Glutamatergic neuron (in vitro differentiated cells): ENCODE measurements at regions not wholly inside any gene's neighbourhood (a gene's known extent, or its start where the extent isn't known, plus 50 kb on each side); places are given as distances from the start of the nearest gene placed in this dataset.
A peak's percentile ranks its signal among the peaks of the same experiment; 100 is the strongest.

Source experiments
- DNase-seq: peaks from one replicate; pipeline ENCODE4 v3.0.0; 2022
- H3K27ac Mint-ChIP-seq: one replicate; pipeline ENCODE4 v1.8.0; 2020; ENCODE audit warnings: mild to moderate bottlenecking, mixed read lengths, inconsistent platforms; ENCODE audit not compliant: unreplicated experiment
- H3K27me3 Mint-ChIP-seq: one replicate; pipeline ENCODE4 v1.8.0; 2020; ENCODE audit warnings: mild to moderate bottlenecking, moderate library complexity, mixed read lengths, inconsistent platforms; ENCODE audit not compliant: unreplicated experiment
- H3K36me3 Mint-ChIP-seq: one replicate; pipeline ENCODE4 v1.8.0; 2020; ENCODE audit warnings: mild to moderate bottlenecking, mixed read lengths, inconsistent platforms; ENCODE audit not compliant: unreplicated experiment
- H3K4me1 Mint-ChIP-seq: one replicate; pipeline ENCODE4 v1.8.0; 2020; ENCODE audit warnings: mild to moderate bottlenecking, low read depth, mixed read lengths, inconsistent platforms; ENCODE audit not compliant: unreplicated experiment
- H3K4me3 Mint-ChIP-seq: one replicate; pipeline ENCODE4 v1.8.0; 2020; ENCODE audit warnings: mild to moderate bottlenecking, mixed read lengths, inconsistent platforms; ENCODE audit not compliant: unreplicated experiment
- H3K9me3 Mint-ChIP-seq: one replicate; pipeline ENCODE4 v1.8.0; 2020; ENCODE audit warnings: mild to moderate bottlenecking, moderate library complexity, mixed read lengths, inconsistent platforms; ENCODE audit not compliant: unreplicated experiment
- TF ChIP-seq, protein P1 (sequence below): fragments of 200-600 bp; sonication (generic); IDR thresholded peaks from one replicate; pipeline ENCODE4 v1.5.0; 2021; ENCODE audit not compliant: partially characterized antibody, unreplicated experiment

DNA sequence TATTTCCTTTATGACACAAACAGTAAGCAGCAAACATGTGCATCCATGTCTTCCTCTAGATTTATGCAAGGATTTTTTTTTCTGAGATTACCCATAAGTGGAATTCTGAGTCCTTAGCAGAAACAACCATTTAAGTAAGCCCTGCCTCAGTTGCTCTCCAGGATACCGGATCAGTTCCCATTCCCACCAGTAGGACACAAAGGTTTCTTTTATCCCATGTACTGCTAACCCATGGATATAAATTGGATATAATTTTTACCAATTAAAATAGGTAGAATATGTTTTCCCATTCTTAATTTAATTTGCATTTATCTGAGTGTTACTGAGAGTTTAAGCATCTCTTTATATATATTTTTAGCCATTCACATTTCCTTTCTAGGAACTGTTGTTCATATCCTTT lies 280.9 kb downstream of the FGFR2 start:
- Mint-ChIP-seq H3K27me3 (no peaks in the 10 kb centered on the region), H3K4me3 (no peak overlapping the region), H3K36me3 (peaks cover 7% of the 10 kb centered on the region), H3K27ac (no peak overlapping the region), H3K4me1 (peaks cover under 1% of the 10 kb centered on the region), H3K9me3 (peaks cover 3% of the 10 kb centered on the region)
- DNase-seq, result no peak
- TF ChIP-seq, protein P1, sequence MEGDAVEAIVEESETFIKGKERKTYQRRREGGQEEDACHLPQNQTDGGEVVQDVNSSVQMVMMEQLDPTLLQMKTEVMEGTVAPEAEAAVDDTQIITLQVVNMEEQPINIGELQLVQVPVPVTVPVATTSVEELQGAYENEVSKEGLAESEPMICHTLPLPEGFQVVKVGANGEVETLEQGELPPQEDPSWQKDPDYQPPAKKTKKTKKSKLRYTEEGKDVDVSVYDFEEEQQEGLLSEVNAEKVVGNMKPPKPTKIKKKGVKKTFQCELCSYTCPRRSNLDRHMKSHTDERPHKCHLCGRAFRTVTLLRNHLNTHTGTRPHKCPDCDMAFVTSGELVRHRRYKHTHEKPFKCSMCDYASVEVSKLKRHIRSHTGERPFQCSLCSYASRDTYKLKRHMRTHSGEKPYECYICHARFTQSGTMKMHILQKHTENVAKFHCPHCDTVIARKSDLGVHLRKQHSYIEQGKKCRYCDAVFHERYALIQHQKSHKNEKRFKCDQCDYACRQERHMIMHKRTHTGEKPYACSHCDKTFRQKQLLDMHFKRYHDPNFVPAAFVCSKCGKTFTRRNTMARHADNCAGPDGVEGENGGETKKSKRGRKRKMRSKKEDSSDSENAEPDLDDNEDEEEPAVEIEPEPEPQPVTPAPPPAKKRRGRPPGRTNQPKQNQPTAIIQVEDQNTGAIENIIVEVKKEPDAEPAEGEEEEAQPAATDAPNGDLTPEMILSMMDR, result peak; percentile 34

DNA sequence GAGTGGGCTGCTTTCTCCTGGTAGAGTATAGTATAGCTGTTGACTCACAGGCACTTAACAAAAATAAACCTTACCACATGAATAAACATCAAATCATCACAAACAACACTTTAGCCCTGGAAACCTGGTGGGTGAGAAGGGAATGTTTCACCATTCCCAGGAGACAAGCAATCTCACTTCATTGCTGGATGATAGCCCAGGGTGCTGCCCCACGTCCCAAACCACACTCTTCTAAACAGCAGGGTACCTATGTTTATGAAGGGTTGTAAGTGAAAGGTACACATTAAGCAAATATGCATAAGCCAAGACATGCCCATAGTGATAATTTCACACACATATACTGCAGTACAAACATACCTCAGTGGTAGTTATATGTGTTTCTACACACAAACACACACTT lies 276.2 kb downstream of the FGFR2 start:
- Mint-ChIP-seq H3K4me1 (peaks cover 3% of the 10 kb centered on the region), H3K36me3 (peaks cover 7% of the 10 kb centered on the region), H3K27ac (no peak overlapping the region), H3K4me3 (no peak overlapping the region), H3K27me3 (no peaks in the 10 kb centered on the region), H3K9me3 (peaks cover 2% of the 10 kb centered on the region)
- DNase-seq, result no peak
- TF ChIP-seq, protein P1, result no peak

DNA sequence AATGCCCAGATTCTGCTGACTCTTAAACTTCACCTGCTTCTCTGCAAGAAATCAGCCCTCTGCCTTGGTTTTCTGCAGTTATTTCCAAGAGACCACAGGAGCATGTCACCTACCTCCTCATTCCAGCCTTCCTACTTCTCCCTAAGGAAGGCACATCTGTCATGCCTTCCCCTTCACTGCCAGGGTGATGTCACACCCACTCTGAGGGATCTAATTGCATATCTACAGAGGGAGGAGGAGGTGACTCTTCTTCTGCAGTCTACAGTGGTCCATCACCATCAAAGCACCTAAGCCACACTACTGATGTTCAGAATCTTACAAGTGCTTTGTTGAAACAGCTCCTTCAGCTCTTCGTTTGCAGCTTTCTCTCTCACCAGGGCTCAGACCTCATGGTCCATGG lies 275.5 kb downstream of the FGFR2 start:
- no peak for DNase-seq
- Mint-ChIP-seq H3K4me1 (peaks cover 3% of the 10 kb centered on the region), H3K9me3 (peaks cover 2% of the 10 kb centered on the region), H3K27ac (no peak overlapping the region), H3K4me3 (no peak overlapping the region), H3K36me3 (peaks cover 7% of the 10 kb centered on the region), H3K27me3 (no peaks in the 10 kb centered on the region)
- TF ChIP-seq, protein P1, result no peak

DNA sequence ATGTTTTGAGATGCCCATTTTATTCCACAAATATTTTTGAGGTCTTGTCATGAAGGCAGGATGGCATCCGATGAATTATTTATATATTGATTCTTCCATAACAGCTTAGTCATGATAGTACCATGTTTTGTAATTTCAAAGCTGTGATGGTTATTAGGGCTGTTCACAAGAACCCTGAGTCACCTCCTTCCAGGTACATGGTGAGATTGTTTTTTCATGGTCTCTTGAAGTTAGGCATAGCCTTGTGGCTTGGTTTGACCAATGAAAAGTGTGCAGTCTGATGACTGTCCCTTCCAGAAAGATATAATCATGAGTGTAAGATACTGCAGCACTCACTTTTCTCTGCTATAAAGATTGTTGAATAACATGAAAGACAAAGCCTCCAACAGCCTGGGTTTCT lies 274.8 kb downstream of the FGFR2 start:
- no peaks in the 10 kb centered on the region for H3K27me3 Mint-ChIP-seq
- TF ChIP-seq, protein P1, result no peak
- no peak overlapping the region for H3K27ac Mint-ChIP-seq
- H3K4me1 Mint-ChIP-seq, result peaks cover 3% of the 10 kb centered on the region
- no peak overlapping the region for H3K4me3 Mint-ChIP-seq
- no peaks in the 10 kb centered on the region for H3K9me3 Mint-ChIP-seq
- peaks cover under 1% of the 10 kb centered on the region for H3K36me3 Mint-ChIP-seq
- no peak for DNase-seq

DNA sequence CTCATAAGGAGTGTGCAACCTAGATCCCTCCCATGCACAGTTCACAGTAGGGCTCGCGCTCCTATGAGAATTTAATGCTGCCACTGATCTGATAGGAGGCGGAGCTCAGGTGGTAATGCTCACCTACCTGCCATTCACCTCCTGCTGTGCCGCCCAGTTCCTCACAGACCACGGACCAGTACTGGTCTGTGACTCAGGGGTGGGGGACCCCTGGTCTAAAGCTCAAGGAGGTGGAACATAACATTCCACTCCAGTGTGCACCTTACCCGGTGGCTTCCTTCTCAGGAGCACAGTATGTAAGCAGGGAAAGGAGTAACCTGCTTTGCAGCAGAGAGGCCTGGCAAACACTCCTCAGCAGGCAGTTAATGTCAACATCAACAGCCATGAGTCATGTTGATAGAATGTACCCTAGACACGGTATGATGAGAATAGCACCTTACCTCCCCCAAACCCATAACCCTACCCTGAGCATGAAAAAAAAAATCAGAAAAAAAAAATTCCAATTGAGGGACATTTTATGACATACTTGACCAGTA lies 273.5 kb downstream of the FGFR2 start:
- H3K27ac Mint-ChIP-seq, result no peak overlapping the region

More for the DNA sequence above, 273.5 kb downstream of the FGFR2 start:
- Mint-ChIP-seq H3K4me1 (peaks cover 3% of the 10 kb centered on the region), H3K36me3 (no peaks in the 10 kb centered on the region), H3K9me3 (no peaks in the 10 kb centered on the region), H3K4me3 (no peak overlapping the region), H3K27me3 (no peaks in the 10 kb centered on the region)
- no peak for DNase-seq
- TF ChIP-seq, protein P1, result no peak
